Fibroblast of mammary gland (primary cell): ENCODE measurements at regions not wholly inside any gene's neighbourhood (a gene's known extent, or its start where the extent isn't known, plus 50 kb on each side); places are given as distances from the start of the nearest gene placed in this dataset.

Experiments used
- DNase-seq: peaks from one replicate; pipeline ENCODE4 v3.0.0-alpha.2; 2010; ENCODE audit warnings: low read depth
- H3K4me3 ChIP-seq: 2 replicates; pipeline ENCODE4 v1.5.1; 2011; ENCODE audit warnings: low read depth, mild to moderate bottlenecking, low read length, moderate library complexity; ENCODE audit not compliant: control insufficient read depth
- CTCF ChIP-seq: conservative IDR thresholded peaks from 2 replicates; pipeline ENCODE4 v1.5.1; 2011; ENCODE audit warnings: low read depth, low read length, inconsistent platforms; ENCODE audit not compliant: control insufficient read depth, insufficient read depth

DNA sequence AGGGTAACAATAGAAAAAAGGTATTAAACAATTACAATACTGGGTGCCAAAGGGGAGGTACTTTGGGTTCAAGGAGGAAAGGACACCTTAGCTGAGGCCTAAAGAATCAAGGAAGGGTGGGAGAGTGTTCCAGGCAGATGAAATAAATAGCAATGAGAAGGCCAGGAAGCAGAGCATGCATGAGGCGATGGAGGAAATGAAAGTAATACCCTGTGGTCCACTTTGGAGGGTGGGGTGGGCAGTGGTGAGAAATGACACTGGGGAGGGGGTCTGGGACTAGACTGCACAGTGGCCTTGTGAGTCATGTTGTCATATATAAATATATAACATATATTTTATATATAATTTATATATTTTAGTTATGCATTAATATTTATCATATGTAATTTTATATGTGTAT lies 55.9 kb downstream of the BHLHE40 start:
- no peak for TF ChIP-seq CTCF
- no peak overlapping the region for H3K4me3 ChIP-seq
- DNase-seq: no peak

- no peak for DNase-seq
- no peak for TF ChIP-seq CTCF
- no peak overlapping the region for H3K4me3 ChIP-seq
Observed at GRCh38 chr3:5035692-5036391, 56.6 kb downstream of the BHLHE40 start.

DNA sequence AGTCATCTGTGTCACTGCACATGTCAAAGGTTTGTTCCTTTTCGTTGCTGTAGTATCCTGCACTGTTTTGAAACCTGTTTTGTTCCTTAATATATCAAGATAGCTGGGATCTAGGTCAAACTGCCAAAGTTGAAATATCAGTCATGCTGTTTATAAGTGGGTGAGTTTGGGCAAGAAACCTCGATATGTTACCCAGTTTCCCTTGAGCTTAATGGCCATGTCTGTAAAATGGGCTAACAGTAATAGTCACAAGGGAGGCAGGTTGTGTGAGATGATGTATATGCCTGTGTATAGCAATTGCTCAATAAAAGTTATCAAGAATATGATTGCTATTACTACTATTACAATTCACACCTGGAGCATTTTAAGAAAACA lies 57.1 kb downstream of the BHLHE40 start:
- no peak for TF ChIP-seq CTCF
- no peak overlapping the region for H3K4me3 ChIP-seq
- DNase-seq: no peak

- TF ChIP-seq CTCF: no peak
- DNase-seq: no peak
Observed at GRCh38 chr3:5036858-5037257, 57.6 kb downstream of the BHLHE40 start.

GRCh38 chr3:5039585-5039984 lies 60.3 kb downstream of the BHLHE40 start:
- H3K4me3 ChIP-seq: no peak overlapping the region
- TF ChIP-seq CTCF: no peak

More at GRCh38 chr3:5036858-5037257, 57.6 kb downstream of the BHLHE40 start:
- no peak overlapping the region for H3K4me3 ChIP-seq

DNA sequence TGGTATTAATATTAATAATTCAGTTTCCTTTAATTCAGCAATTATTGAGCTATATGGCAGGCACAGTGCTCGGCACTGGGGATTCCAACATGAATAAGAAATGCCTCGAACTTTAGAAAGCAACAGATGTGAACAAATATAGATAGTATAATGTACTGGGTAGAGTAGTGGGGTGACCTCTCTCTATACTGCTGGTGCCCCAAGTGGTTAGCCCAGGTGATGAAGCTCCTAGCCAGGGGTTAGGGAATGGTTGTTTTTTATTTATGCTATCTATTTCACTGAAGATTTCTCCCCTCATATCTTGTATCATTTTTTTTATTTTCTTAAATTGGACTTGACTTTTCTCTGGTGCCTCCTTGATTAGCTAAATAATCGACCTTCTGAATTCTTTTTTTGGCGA lies 62.1 kb downstream of the BHLHE40 start:
- no peak overlapping the region for H3K4me3 ChIP-seq
- no peak for DNase-seq
- TF ChIP-seq CTCF: no peak

More at GRCh38 chr3:5039585-5039984, 60.3 kb downstream of the BHLHE40 start:
- DNase-seq: no peak

GRCh38 chr3:5045961-5046360 lies 66.7 kb downstream of the BHLHE40 start:
- no peak for DNase-seq
- TF ChIP-seq CTCF: no peak
- no peak overlapping the region for H3K4me3 ChIP-seq
